NCI-H2227 treated with DMSO at 0.1 percent for 48 hours (cell line): ENCODE measurements at regions not wholly inside any gene's neighbourhood (a gene's known extent, or its start where the extent isn't known, plus 50 kb on each side); places are given as distances from the start of the nearest gene placed in this dataset.

Source experiments
- DNase-seq: peaks from one replicate; lab custom pipeline; 2025; lab: John Stamatoyannopoulos, UW

DNA sequence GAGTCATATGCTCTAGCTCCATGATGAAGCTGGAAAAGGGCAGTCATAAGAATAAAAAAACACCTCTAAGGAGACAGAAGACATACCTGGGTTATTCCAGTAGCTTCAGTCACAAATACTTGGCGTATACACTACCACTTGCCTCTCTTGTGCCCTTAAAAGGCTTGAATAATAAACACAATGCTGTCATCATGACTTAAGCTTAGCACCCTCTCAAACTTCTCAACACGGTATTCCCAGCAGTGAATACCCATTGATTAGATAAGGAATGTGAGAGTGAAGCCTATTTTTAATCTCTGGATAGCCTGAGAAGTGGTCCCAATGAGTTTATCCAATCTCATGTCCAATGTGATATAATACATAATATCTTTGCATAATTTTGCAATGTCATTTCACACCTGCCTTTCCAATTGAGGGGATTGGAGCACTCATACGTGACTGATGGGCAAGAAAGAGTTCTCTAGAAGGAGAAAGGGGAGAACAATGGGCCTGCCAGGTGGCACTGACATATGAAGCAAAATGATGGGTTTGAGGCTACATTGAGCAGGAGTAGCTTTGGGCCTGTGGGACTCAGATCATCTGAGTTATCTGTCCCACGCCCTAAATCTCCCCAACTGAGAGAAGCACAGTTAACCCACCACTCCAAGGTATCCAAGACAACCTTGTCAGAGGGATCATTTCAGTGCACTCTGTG, 298.6 kb upstream of the DAB1 start:
- DNase-seq = no peak

GRCh38 chr1:57721001-57721400, 297.1 kb upstream of the DAB1 start:
- DNase-seq = no peak

DNA sequence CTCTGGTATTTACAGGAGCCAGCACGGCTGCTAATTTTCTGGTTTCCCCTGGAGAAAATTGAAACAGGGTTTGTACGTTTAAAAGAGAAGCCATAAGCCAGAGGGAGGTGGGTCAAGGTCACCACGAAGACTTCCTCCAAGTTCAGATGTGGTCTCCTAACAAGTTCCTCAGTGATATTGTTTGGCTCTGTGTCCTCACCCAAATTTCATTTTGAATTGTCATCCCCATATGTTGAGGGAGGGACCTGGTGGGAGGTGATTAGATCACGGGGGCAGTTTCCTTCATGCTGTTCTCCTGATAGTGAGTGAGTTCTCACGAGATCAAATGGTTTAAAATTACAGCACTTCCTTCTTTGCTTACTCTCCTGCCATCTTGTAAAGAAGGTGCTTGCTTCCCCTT, 295.4 kb upstream of the DAB1 start:
- no peak for DNase-seq

DNA sequence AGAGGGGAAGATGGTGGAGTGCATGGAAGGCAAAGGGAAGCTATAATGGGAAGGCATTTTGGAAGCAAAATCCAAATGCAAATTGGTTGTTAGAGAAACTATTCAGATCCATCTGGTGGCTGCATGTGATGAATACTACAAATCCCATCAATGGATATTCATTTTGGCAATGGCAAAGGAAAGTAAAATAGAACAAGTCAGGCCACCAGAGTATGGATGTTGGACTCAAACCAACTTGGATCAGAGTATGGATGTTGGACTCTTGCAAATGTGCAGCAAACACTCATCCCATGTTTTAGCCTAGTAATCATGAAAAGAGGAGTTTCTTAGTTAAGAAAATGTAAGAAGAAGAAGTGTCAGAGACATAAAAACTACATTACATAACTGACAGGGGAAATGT, 289.6 kb upstream of the DAB1 start:
- DNase-seq = no peak

DNA sequence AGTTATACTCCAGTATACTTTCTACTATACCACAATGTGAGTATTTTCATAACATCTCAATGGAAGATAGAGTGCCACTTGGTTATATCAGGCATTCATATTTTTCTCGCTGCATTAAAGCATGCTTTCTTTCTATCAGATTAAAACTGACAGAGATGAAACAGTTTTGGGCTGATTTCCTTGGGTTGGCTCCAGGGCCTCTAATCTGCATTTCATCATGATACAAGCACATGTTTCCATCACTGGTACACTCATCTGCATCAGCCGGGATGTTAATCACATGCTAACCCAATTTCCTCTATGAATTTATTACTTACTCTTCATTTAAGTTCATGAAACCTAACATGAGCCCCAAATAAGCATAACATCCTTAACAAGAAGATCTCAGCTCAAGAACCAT, 289.0 kb upstream of the DAB1 start:
- DNase-seq = no peak

DNA sequence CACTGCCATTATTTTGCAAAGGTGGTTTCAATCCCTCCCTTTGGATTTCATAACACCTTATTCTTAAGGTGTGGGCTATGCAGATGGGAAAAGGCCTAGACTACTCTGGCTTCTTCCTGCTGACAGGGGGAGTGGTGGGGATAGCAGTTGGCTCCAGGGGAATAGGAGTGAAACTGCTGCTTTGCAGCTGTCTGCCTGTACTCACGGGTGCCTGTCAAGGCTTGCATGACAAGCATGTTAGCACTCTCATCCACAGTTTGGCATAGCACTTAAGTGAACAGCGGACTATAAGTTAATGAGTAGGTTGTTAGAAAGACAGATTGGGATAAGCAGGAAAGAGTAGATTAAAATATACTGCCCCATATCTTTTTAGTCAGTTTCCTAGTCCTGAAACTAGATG, 287.5 kb upstream of the DAB1 start:
- no peak for DNase-seq

DNA sequence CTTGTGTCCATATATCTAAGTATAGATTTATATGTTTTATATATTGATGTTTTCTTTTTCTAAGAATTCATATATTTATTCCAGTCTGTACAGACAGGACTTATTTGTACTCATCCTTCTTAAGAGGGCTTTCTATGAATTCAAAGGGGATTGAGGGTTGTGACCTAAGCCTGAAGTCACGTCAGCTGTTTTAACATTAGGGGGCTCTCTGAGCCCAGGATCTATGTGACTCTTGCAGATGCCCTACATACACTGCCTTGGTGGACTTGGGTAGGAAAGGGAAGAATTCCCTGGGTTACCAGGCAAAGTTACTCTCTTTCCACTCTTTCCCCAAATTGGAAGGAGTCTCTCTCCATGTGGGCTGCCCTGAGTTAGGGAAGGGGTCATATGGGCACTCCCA, 283.8 kb upstream of the DAB1 start:
- no peak for DNase-seq

DNA sequence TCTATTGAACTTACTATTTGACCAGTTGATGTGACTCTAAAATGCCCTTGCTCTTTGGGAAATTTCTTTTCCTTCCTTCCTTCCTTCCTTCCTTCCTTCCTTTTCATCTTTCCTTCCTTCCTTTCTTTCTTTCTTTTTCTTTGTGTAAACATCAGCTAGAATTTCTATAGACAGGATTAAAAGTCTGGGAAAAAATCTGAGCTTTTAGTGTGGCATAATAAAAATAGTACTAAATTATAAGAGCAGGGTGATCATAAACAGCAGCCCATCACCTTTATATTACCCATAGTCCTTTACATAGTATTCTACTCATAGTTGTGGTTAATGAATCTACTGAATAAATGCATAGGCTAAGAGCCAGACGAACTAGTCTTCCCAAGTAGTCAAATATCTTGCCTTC, 281.0 kb upstream of the DAB1 start:
- DNase-seq = no peak

- no peak for DNase-seq
Observed at GRCh38 chr1:57704231-57704630, 280.4 kb upstream of the DAB1 start.

DNA sequence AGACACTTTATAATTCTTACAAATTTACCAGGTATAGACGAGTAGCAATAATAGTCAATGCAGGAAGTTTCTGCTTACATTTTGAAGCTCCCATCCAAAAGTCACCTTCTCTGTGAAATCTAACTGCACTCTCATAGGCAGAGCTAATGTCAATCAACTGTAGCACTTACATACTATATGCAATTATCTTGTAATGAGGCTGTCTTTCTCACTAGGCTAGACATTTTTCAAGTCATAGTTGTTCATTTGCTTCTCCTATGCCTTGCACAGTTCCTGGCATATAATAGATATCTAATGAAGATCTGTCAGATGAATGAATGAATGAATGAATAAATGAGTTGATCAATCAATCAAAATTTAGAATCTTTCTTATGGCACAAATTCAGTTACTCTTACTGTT, 273.0 kb upstream of the DAB1 start:
- no peak for DNase-seq

DNA sequence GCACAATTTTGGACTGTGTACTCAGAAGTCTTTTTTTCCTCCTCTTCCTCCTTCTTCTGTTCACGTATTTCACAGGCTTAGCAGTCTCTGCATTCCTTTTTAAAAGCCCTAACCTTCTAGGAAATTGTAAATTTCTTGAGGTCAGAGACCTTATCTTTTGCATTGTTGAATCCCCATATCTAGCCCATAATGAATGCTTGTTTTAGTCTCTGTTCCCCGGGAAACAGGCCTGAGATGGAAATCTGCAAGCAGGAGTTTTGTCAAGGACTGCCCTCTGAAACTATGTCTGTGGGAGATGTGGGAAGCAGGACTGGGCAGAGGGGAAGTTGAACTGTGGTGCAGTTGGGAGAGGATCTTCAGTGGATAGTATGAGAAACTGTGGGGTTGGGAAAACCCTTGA, 272.2 kb upstream of the DAB1 start:
- no peak for DNase-seq

DNA sequence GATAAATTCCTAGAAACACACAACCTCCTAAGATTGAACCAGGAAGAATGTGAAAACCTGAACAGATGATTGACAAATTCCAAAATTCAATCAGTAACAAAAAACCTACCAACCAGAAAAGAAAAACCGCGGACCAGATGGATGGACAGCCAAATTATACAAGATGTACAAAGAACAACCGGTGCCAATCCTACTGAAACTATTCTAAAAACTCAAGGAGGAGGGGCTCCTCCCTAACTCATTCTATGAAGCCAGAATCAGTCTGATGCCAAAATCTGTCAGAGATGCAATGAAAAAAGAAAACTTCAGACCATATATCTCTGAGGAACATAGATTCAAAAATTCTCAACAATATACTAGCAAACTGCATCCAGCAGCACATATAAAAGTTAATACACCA, 262.4 kb upstream of the DAB1 start:
- no peak for DNase-seq

- no peak for DNase-seq
Observed at GRCh38 chr1:57683037-57683942, 259.4 kb upstream of the DAB1 start.

- DNase-seq = peak; percentile 39
Observed at GRCh38 chr1:57678138-57678537, 254.3 kb upstream of the DAB1 start.

- DNase-seq = no peak
Observed at GRCh38 chr1:57675776-57676175, 251.9 kb upstream of the DAB1 start.

DNA sequence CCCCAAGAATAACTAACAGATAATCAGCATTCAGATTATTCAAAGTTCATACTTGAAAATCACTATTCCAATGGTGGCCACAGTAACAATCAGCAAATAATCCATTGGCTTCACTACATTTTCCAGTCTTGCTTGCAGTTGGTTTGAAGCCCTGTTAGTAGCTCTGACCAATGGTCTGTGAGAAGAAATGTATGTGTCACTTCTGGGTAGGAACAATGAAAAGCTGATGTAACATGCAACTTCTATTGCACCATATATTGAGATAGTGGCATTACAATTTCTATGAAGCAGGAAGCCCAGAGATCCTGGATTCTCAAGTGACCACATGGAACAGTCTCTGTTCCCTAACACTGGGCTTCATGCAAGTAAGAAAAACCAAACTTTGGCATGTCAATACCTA, 250.9 kb upstream of the DAB1 start:
- no peak for DNase-seq

GRCh38 chr1:57672346-57673140, 248.7 kb upstream of the DAB1 start:
- DNase-seq = no peak

GRCh38 chr1:57671750-57672149, 247.9 kb upstream of the DAB1 start:
- no peak for DNase-seq

DNA sequence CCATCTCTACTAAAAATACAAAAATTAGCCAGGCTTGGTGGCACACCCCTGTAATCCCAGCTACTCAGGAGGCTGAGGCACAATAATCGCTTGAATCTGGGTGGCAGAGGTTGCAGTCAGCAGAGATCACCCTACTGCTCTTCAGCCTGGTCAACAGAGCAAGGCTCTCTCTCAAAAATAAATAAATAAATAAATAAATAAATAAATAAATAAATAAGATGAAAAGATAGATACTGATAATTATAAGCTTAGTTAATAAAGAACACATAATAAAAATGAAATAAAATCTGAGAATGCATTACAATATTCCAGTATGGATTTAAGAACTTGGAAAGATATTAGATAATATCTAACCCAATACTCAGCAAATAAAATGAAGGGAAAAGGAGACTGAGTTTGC, 235.9 kb upstream of the DAB1 start:
- DNase-seq = no peak

GRCh38 chr1:57655161-57655560, 231.3 kb upstream of the DAB1 start:
- no peak for DNase-seq

DNA sequence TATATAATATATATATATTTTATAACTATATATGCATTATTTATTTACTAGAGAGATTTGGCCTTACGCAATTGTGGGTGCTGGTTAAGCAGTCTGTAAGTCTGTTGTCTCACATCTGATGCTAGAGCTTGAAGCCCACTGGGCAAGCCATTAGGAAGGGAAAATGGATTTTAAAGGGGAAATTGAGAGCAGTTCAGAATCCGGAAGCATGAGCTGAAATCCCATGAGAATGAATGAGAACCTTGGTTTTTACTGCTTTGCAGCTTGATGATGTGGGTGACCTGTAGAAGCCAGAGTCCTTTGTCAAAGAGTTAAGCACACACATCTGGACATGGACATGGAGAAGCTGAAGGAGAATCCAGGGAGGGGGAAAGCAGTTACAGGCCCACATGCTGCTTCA, 220.8 kb upstream of the DAB1 start:
- DNase-seq = no peak

DNA sequence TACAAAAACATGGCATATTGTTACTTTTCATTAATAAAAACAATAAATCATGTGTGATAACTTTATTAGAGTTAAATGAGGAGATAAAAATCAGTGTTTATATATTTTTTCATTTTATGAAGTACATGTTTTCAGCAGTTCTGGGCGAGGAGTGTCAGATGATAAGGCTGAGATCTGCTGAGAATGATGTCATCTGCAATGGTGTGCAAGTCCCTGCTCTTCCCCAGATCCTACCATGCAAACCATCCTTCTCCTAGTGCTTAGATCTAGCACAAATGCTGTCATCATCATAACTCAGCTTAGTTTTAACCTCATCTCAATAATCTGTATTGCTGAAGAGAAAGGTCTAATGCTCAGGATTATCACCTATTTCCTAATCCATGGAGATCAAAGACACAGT, 214.4 kb upstream of the DAB1 start:
- DNase-seq = no peak

GRCh38 chr1:57637155-57637554, 213.3 kb upstream of the DAB1 start:
- DNase-seq = no peak
